ENCODE measurements at regions not wholly inside any gene's neighbourhood (a gene's known extent, or its start where the extent isn't known, plus 50 kb on each side); places are given as distances from the start of the nearest gene placed in this dataset.

DNA sequence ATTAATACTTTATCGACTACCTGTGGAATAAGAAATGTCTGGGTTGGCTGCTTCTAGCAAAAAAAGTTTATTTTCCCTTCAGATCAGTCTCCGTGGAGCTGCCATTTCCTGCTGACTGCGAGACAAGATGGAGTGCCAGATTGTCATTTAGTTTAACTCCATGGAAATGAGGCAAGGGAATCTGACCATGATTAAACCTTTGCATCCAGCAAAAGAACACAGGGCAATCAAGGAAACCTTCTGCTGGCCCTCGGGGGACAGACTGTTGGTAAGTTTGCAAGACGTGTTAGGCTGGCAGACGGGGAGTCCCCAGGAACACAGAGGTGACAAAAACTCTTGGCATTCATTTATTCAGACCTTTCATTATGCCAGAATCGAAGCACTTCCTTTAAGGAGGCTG lies 52.2 kb upstream of the SPACA1 start:
- no peak overlapping the region for H3K4me3 ChIP-seq
- no peak for DNase-seq (ENCODE audit: low spot score)
- H3K27ac ChIP-seq = no peak overlapping the region
- TF ChIP-seq, protein P1, sequence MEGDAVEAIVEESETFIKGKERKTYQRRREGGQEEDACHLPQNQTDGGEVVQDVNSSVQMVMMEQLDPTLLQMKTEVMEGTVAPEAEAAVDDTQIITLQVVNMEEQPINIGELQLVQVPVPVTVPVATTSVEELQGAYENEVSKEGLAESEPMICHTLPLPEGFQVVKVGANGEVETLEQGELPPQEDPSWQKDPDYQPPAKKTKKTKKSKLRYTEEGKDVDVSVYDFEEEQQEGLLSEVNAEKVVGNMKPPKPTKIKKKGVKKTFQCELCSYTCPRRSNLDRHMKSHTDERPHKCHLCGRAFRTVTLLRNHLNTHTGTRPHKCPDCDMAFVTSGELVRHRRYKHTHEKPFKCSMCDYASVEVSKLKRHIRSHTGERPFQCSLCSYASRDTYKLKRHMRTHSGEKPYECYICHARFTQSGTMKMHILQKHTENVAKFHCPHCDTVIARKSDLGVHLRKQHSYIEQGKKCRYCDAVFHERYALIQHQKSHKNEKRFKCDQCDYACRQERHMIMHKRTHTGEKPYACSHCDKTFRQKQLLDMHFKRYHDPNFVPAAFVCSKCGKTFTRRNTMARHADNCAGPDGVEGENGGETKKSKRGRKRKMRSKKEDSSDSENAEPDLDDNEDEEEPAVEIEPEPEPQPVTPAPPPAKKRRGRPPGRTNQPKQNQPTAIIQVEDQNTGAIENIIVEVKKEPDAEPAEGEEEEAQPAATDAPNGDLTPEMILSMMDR (IDR thresholded peaks at IDR 0.05) = no peak

DNA sequence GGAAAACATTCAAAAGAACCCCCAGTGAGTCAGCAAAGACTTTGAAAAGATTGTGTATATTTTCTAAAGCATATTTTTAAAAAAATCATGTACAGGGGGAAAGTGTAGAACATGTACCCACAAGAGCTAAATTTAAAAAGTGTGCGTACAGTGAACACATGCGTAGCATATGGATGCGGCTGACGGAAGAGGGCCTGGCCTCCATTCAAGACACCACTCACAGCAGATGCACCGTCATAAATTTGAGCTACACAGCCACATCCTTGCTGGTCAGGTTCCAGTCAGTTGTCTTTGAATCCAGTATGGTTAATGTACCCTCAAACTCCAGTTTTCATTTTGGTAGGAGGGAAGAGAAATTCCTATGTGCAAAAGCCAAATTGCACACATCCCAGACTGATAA lies 54.3 kb upstream of the SPACA1 start:
- TF ChIP-seq, protein P1 (IDR thresholded peaks at IDR 0.05) = no peak
- no peak overlapping the region for H3K27ac ChIP-seq
- DNase-seq (ENCODE audit: low spot score) = no peak
- H3K4me3 ChIP-seq = no peak overlapping the region

DNA sequence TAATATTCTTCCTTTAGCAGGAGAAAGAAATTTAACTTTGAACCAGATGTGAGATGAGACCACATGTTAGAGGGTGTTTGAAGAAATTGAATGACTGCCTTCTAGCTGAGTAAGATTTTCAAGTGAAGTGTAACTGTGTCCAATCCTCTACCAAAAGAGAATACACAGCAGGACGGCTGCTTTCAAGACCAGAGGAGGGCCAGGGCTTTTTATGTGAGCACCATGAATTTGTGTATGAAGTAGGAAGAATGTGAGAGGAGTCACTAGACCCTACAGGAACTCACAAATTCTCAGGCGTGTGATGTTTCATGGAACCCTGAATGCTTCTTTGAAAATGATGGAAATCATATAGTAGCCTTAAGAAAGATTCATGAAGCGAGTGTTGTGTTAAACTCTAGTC lies 56.8 kb upstream of the SPACA1 start:
- no peak overlapping the region for H3K4me3 ChIP-seq
- DNase-seq (ENCODE audit: low spot score) = no peak
- no peak overlapping the region for H3K27ac ChIP-seq
- TF ChIP-seq, protein P1 (IDR thresholded peaks at IDR 0.05) = no peak

DNA sequence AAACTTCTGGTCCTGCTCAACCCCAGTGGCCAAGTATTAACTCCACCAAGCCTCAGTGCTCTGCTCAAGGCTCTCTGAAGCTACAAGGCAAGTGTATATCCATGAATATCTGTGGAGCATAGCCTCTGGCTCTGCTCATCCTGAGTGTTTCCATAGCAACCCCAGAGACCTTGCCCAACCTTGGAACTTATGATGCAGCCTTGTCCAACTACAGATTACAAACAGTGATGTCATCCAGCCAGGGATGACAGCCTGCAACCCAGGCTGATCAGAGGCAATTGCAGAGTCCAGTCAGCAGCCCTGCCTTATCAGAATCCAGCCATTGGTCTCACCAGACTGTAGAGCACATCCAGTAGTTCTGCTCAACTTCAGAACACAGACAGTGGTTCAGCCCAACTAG lies 65.5 kb upstream of the SPACA1 start:
- TF ChIP-seq, protein P1 (IDR thresholded peaks at IDR 0.05) = no peak
- H3K4me3 ChIP-seq = no peak overlapping the region
- no peak overlapping the region for H3K27ac ChIP-seq
- no peak for DNase-seq (ENCODE audit: low spot score)

DNA sequence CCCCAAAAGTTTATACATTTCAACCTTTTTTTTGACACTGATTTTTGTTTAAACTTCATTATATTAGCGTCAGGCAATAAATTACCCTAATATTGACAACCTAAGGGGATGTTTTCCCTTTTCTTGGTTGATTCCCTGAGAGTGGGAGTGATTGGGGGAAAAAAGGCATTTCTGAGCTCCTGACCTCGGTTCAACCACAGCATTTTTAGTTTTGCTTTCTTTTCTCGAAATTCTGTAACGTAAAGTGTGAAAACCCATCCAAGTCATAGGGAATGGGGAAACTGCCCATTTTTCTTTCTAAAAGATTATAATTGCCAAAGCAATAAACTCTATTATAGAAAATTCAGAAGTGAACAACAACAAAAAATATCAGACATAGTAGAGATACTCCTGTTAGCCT lies 67.9 kb upstream of the SPACA1 start:
- TF ChIP-seq, protein P1 (IDR thresholded peaks at IDR 0.05) = no peak
- no peak overlapping the region for H3K4me3 ChIP-seq
- no peak for DNase-seq (ENCODE audit: low spot score)
- H3K27ac ChIP-seq = no peak overlapping the region

DNA sequence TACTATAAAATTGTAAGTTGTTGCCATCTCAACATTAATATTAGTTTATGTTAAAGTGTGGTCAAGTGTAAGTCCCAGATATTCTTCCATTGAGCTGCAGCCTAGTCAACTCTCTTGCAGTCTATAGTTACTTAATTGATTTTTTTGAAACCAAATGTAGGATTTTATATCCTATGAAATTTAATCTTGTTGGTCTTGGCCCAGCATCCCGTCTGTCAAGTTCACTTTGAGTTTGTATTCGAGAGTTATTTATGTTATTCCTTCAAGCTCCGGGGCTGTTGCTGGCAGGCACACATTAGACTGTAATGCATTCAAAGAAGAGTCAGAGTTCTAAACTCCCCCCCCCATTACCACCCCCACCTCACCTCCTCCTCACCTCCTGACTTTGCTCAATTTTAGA lies 71.0 kb upstream of the SPACA1 start:
- no peak for DNase-seq (ENCODE audit: low spot score)
- Histone ChIP-seq H3K4me3 (no peak overlapping the region), H3K27ac (no peak overlapping the region)
- TF ChIP-seq, protein P1 (IDR thresholded peaks at IDR 0.05) = no peak

DNA sequence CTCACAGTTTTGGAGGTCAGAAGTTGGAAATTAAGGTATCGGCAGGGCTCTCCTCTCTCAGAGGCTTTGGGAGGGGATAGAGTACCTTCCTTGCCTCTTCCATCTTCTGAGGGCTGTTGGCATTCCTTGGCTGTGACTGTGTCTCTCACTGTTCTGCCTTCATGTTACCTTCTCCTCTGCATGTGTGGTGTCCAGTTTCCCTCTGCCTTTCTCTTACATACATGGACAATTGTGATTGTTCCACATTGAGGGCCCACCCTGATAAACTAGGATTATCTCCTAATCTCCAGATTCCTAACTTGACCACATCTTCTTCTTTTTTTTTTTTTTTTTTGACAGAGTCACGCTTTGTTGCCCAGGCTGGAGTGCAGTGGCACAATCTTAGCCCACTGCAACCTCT lies 72.1 kb upstream of the SPACA1 start:
- TF ChIP-seq, protein P1 (IDR thresholded peaks at IDR 0.05) = no peak
- no peak overlapping the region for H3K27ac ChIP-seq
- DNase-seq (ENCODE audit: low spot score) = no peak
- H3K4me3 ChIP-seq = no peak overlapping the region

All from coronary artery (tissue), 2 donors.